ENCODE measurements at regions not wholly inside any gene's neighbourhood (a gene's known extent, or its start where the extent isn't known, plus 50 kb on each side); places are given as distances from the start of the nearest gene placed in this dataset.

DNA sequence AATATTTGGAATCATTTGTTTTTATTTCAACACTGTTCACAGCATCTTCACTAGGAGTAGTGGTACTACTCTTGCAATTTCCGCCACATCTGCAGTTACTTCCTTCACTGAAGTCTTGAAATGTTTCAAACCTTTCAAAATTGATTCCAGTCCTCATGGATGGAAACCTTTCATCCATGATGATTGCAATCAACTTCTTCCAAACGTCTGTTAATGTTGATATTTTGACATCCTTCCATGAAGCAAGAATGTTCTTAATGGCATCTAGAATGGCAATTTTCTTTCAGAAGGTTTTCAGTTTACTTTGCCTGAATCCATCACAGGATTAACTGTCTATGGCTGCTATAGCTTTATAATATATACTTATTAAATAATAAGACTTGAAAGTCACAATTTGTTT lies 736.8 kb upstream of the CA10 start:
- TF ChIP-seq SMC3 (IDR thresholded peaks at IDR 0.05; ENCODE audit: low read depth, low read length) (no peak), CTCF (conservative IDR thresholded peaks at IDR 0.05; ENCODE audit: low read depth, low read length) (no peak), MAZ (IDR thresholded peaks at IDR 0.05; ENCODE audit: borderline replicate concordance, low read depth, low read length) (no peak), MXI1 (IDR thresholded peaks at IDR 0.05; ENCODE audit: borderline replicate concordance, low read depth, low read length) (no peak), BHLHE40 (IDR thresholded peaks at IDR 0.05; ENCODE audit: low read depth, low read length) (no peak), POLR2A (IDR thresholded peaks at IDR 0.05; ENCODE audit: low read depth, low read length) (no peak), RAD21 (IDR thresholded peaks at IDR 0.05; ENCODE audit: low read length) (no peak), MAFK (IDR thresholded peaks at IDR 0.05; ENCODE audit: low read depth, low read length) (no peak), CEBPB (IDR thresholded peaks at IDR 0.05; ENCODE audit: low read depth, low read length) (no peak), ELK1 (IDR thresholded peaks at IDR 0.05; ENCODE audit: borderline replicate concordance, low read depth, low read length) (no peak), FOS (IDR thresholded peaks at IDR 0.05; ENCODE audit: low read depth, low read length) (no peak)
- TF ChIP-seq, protein P1, sequence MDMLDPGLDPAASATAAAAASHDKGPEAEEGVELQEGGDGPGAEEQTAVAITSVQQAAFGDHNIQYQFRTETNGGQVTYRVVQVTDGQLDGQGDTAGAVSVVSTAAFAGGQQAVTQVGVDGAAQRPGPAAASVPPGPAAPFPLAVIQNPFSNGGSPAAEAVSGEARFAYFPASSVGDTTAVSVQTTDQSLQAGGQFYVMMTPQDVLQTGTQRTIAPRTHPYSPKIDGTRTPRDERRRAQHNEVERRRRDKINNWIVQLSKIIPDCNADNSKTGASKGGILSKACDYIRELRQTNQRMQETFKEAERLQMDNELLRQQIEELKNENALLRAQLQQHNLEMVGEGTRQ (IDR thresholded peaks at IDR 0.05; ENCODE audit: low read depth, low read length) = no peak

Measured in IMR-90 (cell line).